ENCODE measurements at regions not wholly inside any gene's neighbourhood (a gene's known extent, or its start where the extent isn't known, plus 50 kb on each side); places are given as distances from the start of the nearest gene placed in this dataset.

DNA sequence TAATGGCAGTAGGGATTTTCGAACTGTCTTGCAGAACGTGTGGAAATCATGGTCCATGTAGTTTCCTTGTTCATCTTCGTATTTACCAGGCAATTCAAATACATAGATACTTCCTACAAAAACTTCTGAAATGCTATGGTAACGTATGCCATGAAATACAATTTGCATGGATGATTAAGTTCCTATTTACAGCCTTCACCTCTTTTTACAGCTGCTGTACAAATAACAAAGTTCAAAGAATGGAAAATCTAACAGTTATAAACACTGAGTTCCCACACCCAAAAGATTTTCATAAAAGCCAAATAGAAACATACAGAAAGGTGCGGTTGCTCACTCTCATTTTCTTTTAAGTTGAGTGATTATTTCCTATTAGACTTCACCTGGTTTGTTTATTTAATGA lies 115.8 kb upstream of the TNFSF11 start:
- Histone ChIP-seq H3K4me1 (replicated peaks in 1 of 4; ENCODE audit: control insufficient read depth in 3 of 4, insufficient read depth in 4 of 4, low read length in 3 of 4) (no peaks in the 10 kb centered on the region), H4K5ac (ENCODE audit: insufficient read length, low read depth, low read length) (no peak overlapping the region), H3K27me3 (replicated peaks in 1 of 4; ENCODE audit: control insufficient read depth in 3 of 4, extremely low read depth in 1 of 4, insufficient read depth in 3 of 4, low read length in 3 of 4) (no peaks in the 10 kb centered on the region), H2AFZ (ENCODE audit: low read length) (no peak overlapping the region), H3K9ac (replicated peaks in 1 of 4; ENCODE audit: extremely low read depth in 1 of 4, low read depth in 3 of 4, low read length in 3 of 4) (no peak overlapping the region), H3K56ac (replicated peaks; ENCODE audit: insufficient read length, low read depth, low read length) (no peak overlapping the region), H2BK12ac (ENCODE audit: low read depth, low read length) (no peak overlapping the region), H4K20me1 (replicated peaks in 1 of 2; ENCODE audit: control insufficient read depth in 1 of 2, insufficient read depth in 2 of 2, low read length in 2 of 2) (no peaks in the 10 kb centered on the region), H2AK5ac (ENCODE audit: low read depth, low read length) (no peak overlapping the region), H3K4ac (replicated peaks; ENCODE audit: insufficient read length, low read depth, low read length) (no peak overlapping the region), H3K4me3 (ENCODE audit: extremely low read depth in 1 of 4, insufficient read depth in 2 of 4, low read depth in 3 of 4, low read length in 4 of 4) (no peak overlapping the region), H3K36me3 (ENCODE audit: control insufficient read depth in 2 of 4, insufficient read depth in 4 of 4, low read length in 3 of 4) (no peaks in the 10 kb centered on the region), H3K23ac (ENCODE audit: insufficient read length) (no peak overlapping the region), H3K79me2 (ENCODE audit: control insufficient read depth in 1 of 2, insufficient read depth in 2 of 2, low read length in 2 of 2) (no peaks in the 10 kb centered on the region), H2BK20ac (ENCODE audit: low read length) (no peak overlapping the region), H3K18ac (ENCODE audit: extremely low read depth, low read length) (no peak overlapping the region), H4K91ac (replicated peaks; ENCODE audit: insufficient read length, low read length) (no peak overlapping the region), H3K9me3 (ENCODE audit: insufficient read depth in 2 of 2, low read depth in 1 of 2, low read length in 1 of 2) (peaks cover 3 to 6% of the 10 kb centered on the region in 2 experiments; a peak in 3 of 4 replicates), H3K79me1 (ENCODE audit: low read depth, low read length) (no peaks in the 10 kb centered on the region), H2BK120ac (replicated peaks; ENCODE audit: low read depth, low read length) (no peak overlapping the region), H3K27ac (ENCODE audit: low read depth, low read length) (no peak overlapping the region), H3K4me2 (ENCODE audit: insufficient read depth in 1 of 2, low read depth in 2 of 2, low read length in 2 of 2) (no peak overlapping the region), H3K23me2 (ENCODE audit: low read depth, low read length) (no peaks in the 10 kb centered on the region), H4K8ac (ENCODE audit: extremely low read depth, insufficient read depth, low read length) (no peak overlapping the region), H2BK5ac (ENCODE audit: low read depth, low read length) (no peak overlapping the region), H3K14ac (ENCODE audit: insufficient read length) (no peak overlapping the region), H2BK15ac (ENCODE audit: low read length) (no peak overlapping the region)
- 92% methylated on average over 5 of the region's 5 CpGs; no CpG with 5 or more reads in 1 of the 2 experiments for WGBS, 2 experiments (ENCODE audit: extremely low coverage in 1 of 2, insufficient coverage in 1 of 2, insufficient read length in 1 of 2, insufficient replicate concordance in 2 of 2, low coverage in 1 of 2, low lambda C conversion rate in 2 of 2, missing lambda C conversion rate in 1 of 2)
- DNase-seq (ENCODE audit: low read depth in 1 of 2, low spot score in 2 of 2) (no peak), FAIRE-seq (no peak)
- ChIA-PET POLR2A (ENCODE audit: partially characterized antibody) (no interaction called here), CTCF (ENCODE audit: partially characterized antibody) (no interaction called here)
- TF ChIP-seq SIN3A (conservative IDR thresholded peaks at IDR 0.05 in 1 of 2, IDR thresholded peaks at IDR 0.05 in 1 of 2; ENCODE audit: low read depth in 1 of 2, low read length in 2 of 2) (no peak), ASH2L (IDR thresholded peaks at IDR 0.05; ENCODE audit: low read length) (no peak), SRF (IDR thresholded peaks at IDR 0.05; ENCODE audit: low read depth, low read length) (no peak), KDM1A (IDR thresholded peaks at IDR 0.05; ENCODE audit: borderline replicate concordance, low read length) (no peak), KDM4A (IDR thresholded peaks at IDR 0.05; ENCODE audit: low read depth, low read length, severe bottlenecking) (no peak), RFX5 (IDR thresholded peaks at IDR 0.05; ENCODE audit: borderline replicate concordance, low read depth, low read length) (no peak), YY1 (IDR thresholded peaks at IDR 0.05; ENCODE audit: low read depth, low read length) (no peak), RNF2 (IDR thresholded peaks at IDR 0.05; ENCODE audit: borderline replicate concordance, low read depth, low read length, missing control alignments, poor library complexity, severe bottlenecking) (no peak), BRCA1 (IDR thresholded peaks at IDR 0.05; ENCODE audit: low read depth, low read length) (no peak), RBBP5 (IDR thresholded peaks at IDR 0.05; ENCODE audit: borderline replicate concordance, low read depth, low read length) (no peak), EGR1 (IDR thresholded peaks at IDR 0.05; ENCODE audit: borderline replicate concordance, low read depth, low read length) (no peak), SUZ12 (IDR thresholded peaks at IDR 0.05; ENCODE audit: low read length) (no peak)

Measured in H1 (cell line).